ENCODE measurements at regions not wholly inside any gene's neighbourhood (a gene's known extent, or its start where the extent isn't known, plus 50 kb on each side); places are given as distances from the start of the nearest gene placed in this dataset.

- DNase-seq: no peak
Observed at GRCh38 chr12:107411792-107412535, 273.6 kb upstream of the PWP1 start.

GRCh38 chr12:107415071-107415470 lies 270.5 kb upstream of the PWP1 start:
- no peak for DNase-seq

- peak; percentile 27 for DNase-seq
Observed at GRCh38 chr12:107415834-107416233, 269.8 kb upstream of the PWP1 start.

GRCh38 chr12:107417004-107417403 lies 268.6 kb upstream of the PWP1 start:
- DNase-seq: no peak

GRCh38 chr12:107418981-107419380 lies 266.6 kb upstream of the PWP1 start:
- no peak for DNase-seq

GRCh38 chr12:107423531-107423930 lies 262.1 kb upstream of the PWP1 start:
- no peak for DNase-seq

GRCh38 chr12:107429006-107429705 lies 256.4 kb upstream of the PWP1 start:
- no peak for DNase-seq

GRCh38 chr12:107431942-107432341 lies 253.7 kb upstream of the PWP1 start:
- no peak for DNase-seq

- DNase-seq: no peak
Observed at GRCh38 chr12:107435072-107435471, 250.5 kb upstream of the PWP1 start.

- DNase-seq: no peak
Observed at GRCh38 chr12:107435520-107435919, 250.1 kb upstream of the PWP1 start.

GRCh38 chr12:107436376-107436775 lies 249.2 kb upstream of the PWP1 start:
- no peak for DNase-seq

- DNase-seq: no peak
Observed at GRCh38 chr12:107436836-107437235, 248.8 kb upstream of the PWP1 start.

- no peak for DNase-seq
Observed at GRCh38 chr12:107437954-107438353, 247.6 kb upstream of the PWP1 start.

GRCh38 chr12:107439026-107439738 lies 246.4 kb upstream of the PWP1 start:
- DNase-seq: no peak

- no peak for DNase-seq
Observed at GRCh38 chr12:107440606-107441005, 245.0 kb upstream of the PWP1 start.

GRCh38 chr12:107441665-107442300 lies 243.8 kb upstream of the PWP1 start:
- DNase-seq: no peak

GRCh38 chr12:107442326-107442987 lies 243.1 kb upstream of the PWP1 start:
- no peak for DNase-seq

- DNase-seq: no peak
Observed at GRCh38 chr12:107443320-107444090, 242.1 kb upstream of the PWP1 start.

- DNase-seq: no peak
Observed at GRCh38 chr12:107444771-107445170, 240.8 kb upstream of the PWP1 start.

- DNase-seq: no peak
Observed at GRCh38 chr12:107446476-107446875, 239.1 kb upstream of the PWP1 start.

GRCh38 chr12:107447336-107447735 lies 238.3 kb upstream of the PWP1 start:
- no peak for DNase-seq

- DNase-seq: no peak
Observed at GRCh38 chr12:107448198-107448597, 237.4 kb upstream of the PWP1 start.
